ENCODE measurements at regions not wholly inside any gene's neighbourhood (a gene's known extent, or its start where the extent isn't known, plus 50 kb on each side); places are given as distances from the start of the nearest gene placed in this dataset.

- Histone ChIP-seq H3K36me3 (ENCODE audit: insufficient read depth, low read length) (no peaks in the 10 kb centered on the region), H3K4me1 (ENCODE audit: insufficient read depth, low read length) (no peaks in the 10 kb centered on the region), H3K4me3 (ENCODE audit: low read length) (no peak overlapping the region), H3K27ac (ENCODE audit: low read depth in 1 of 2, low read length in 2 of 2) (no peak overlapping the region), H3K27me3 (ENCODE audit: control insufficient read depth in 1 of 2, insufficient read depth in 2 of 2, low read length in 2 of 2) (peaks cover 4 to 12% of the 10 kb centered on the region in 2 experiments), H3K9me3 (ENCODE audit: control insufficient read depth in 1 of 2, insufficient read depth in 1 of 2, low read length in 2 of 2) (peaks cover 0 to 5% of the 10 kb centered on the region in 2 experiments)
- no peaks in the 10 kb centered on the region for H3K4me1 Mint-ChIP-seq (ENCODE audit: low read depth)
- H3K4me3 Mint-ChIP-seq = no peak overlapping the region
- POLR2A ChIA-PET = no interaction called here
- no peak for TF ChIP-seq CTCF (IDR thresholded peaks at IDR 0.05)
- H3K9me3 Mint-ChIP-seq = no peaks in the 10 kb centered on the region
- no peak overlapping the region for H3K27ac Mint-ChIP-seq
- DNase-seq = no peak
- CTCF ChIA-PET = no interaction called here
- no peaks in the 10 kb centered on the region for H3K36me3 Mint-ChIP-seq (ENCODE audit: low read depth)
- H3K27me3 Mint-ChIP-seq = peaks cover 40% of the 10 kb centered on the region
- no peak for ATAC-seq (ENCODE audit: poor library complexity)
- intact Hi-C loops (cut with DNase I, micrococcal nuclease) = no loop called here
Measured at GRCh38 chr17:6241381-6241780, 171.2 kb downstream of the WSCD1 start.

- no peak for ATAC-seq (ENCODE audit: poor library complexity)
- no peaks in the 10 kb centered on the region for H3K4me1 ChIP-seq (ENCODE audit: insufficient read depth, low read length)
Measured at GRCh38 chr17:6240601-6241000, 170.4 kb downstream of the WSCD1 start.

GRCh38 chr17:6240001-6240400 is 169.8 kb downstream of the WSCD1 start:
- Histone ChIP-seq H3K27me3 (ENCODE audit: control insufficient read depth in 1 of 2, insufficient read depth in 2 of 2, low read length in 2 of 2) (peaks cover 4 to 12% of the 10 kb centered on the region in 2 experiments), H3K4me1 (ENCODE audit: insufficient read depth, low read length) (no peaks in the 10 kb centered on the region), H3K4me3 (ENCODE audit: low read length) (no peak overlapping the region), H3K9me3 (ENCODE audit: control insufficient read depth in 1 of 2, insufficient read depth in 1 of 2, low read length in 2 of 2) (peaks cover 0 to 5% of the 10 kb centered on the region in 2 experiments), H3K36me3 (ENCODE audit: insufficient read depth, low read length) (no peaks in the 10 kb centered on the region), H3K27ac (ENCODE audit: low read depth in 1 of 2, low read length in 2 of 2) (no peak overlapping the region)
- H3K4me1 Mint-ChIP-seq (ENCODE audit: low read depth) = no peaks in the 10 kb centered on the region
- H3K9me3 Mint-ChIP-seq = no peaks in the 10 kb centered on the region
- CTCF ChIA-PET = no interaction called here
- no peak for DNase-seq
- H3K27ac Mint-ChIP-seq = no peak overlapping the region
- no peak for TF ChIP-seq CTCF (IDR thresholded peaks at IDR 0.05)
- intact Hi-C loops (cut with DNase I, micrococcal nuclease) = no loop called here
- H3K36me3 Mint-ChIP-seq (ENCODE audit: low read depth) = no peaks in the 10 kb centered on the region
- no peak for ATAC-seq (ENCODE audit: poor library complexity)
- POLR2A ChIA-PET = no interaction called here
- H3K27me3 Mint-ChIP-seq = peaks cover 35% of the 10 kb centered on the region
- no peak overlapping the region for H3K4me3 Mint-ChIP-seq

More at GRCh38 chr17:6240601-6241000, 170.4 kb downstream of the WSCD1 start:
- no peak overlapping the region for H3K27ac Mint-ChIP-seq
- no peak overlapping the region for H3K27ac ChIP-seq (ENCODE audit: low read depth in 1 of 2, low read length in 2 of 2)
- H3K4me1 Mint-ChIP-seq (ENCODE audit: low read depth) = no peaks in the 10 kb centered on the region
- H3K27me3 Mint-ChIP-seq = peaks cover 39% of the 10 kb centered on the region
- no peaks in the 10 kb centered on the region for H3K36me3 ChIP-seq (ENCODE audit: insufficient read depth, low read length)
- CTCF ChIA-PET = no interaction called here
- no peaks in the 10 kb centered on the region for H3K36me3 Mint-ChIP-seq (ENCODE audit: low read depth)
- TF ChIP-seq CTCF (IDR thresholded peaks at IDR 0.05) = no peak
- peaks cover 4 to 12% of the 10 kb centered on the region in 2 experiments for H3K27me3 ChIP-seq (ENCODE audit: control insufficient read depth in 1 of 2, insufficient read depth in 2 of 2, low read length in 2 of 2)
- no peaks in the 10 kb centered on the region for H3K9me3 Mint-ChIP-seq
- no peak for DNase-seq
- H3K4me3 ChIP-seq (ENCODE audit: low read length) = no peak overlapping the region
- POLR2A ChIA-PET = no interaction called here
- intact Hi-C loops (cut with DNase I, micrococcal nuclease) = no loop called here
- H3K9me3 ChIP-seq (ENCODE audit: control insufficient read depth in 1 of 2, insufficient read depth in 1 of 2, low read length in 2 of 2) = peaks cover 0 to 5% of the 10 kb centered on the region in 2 experiments
- no peak overlapping the region for H3K4me3 Mint-ChIP-seq
